ENCODE measurements at regions not wholly inside any gene's neighbourhood (a gene's known extent, or its start where the extent isn't known, plus 50 kb on each side); places are given as distances from the start of the nearest gene placed in this dataset.

- Histone ChIP-seq H3K36me3 (ENCODE audit: control insufficient read depth in 2 of 3, insufficient read depth in 3 of 3, low read length in 3 of 3) (no peaks in the 10 kb centered on the region), H3K9ac (ENCODE audit: low read length in 3 of 3) (no peak overlapping the region), H3K4me3 (ENCODE audit: low read length in 3 of 3) (no peak overlapping the region), H3K4me1 (ENCODE audit: control insufficient read depth in 2 of 3, insufficient read depth in 2 of 3, low read depth in 1 of 3, low read length in 3 of 3) (no peaks in the 10 kb centered on the region), H3K27ac (ENCODE audit: low read depth in 2 of 2, low read length in 2 of 2) (no peak overlapping the region), H3K27me3 (ENCODE audit: control insufficient read depth, insufficient read depth, low read length) (no peaks in the 10 kb centered on the region), H3K9me3 (ENCODE audit: control insufficient read depth in 2 of 3, insufficient read depth in 1 of 3, low read length in 3 of 3) (no peaks in the 10 kb centered on the region)
- DNase-seq = no peak
- no peak for FAIRE-seq
- intact Hi-C loops (cut with DNase I) = no loop called here
- no peak for TF ChIP-seq CTCF (IDR thresholded peaks at IDR 0.05; ENCODE audit: borderline replicate concordance, extremely low read depth, insufficient read depth)
Observed at GRCh38 chr1:172875892-172876291, 174.8 kb downstream of the TNFSF18 start.

GRCh38 chr1:172882385-172882784 lies 168.4 kb downstream of the TNFSF18 start:
- FAIRE-seq = no peak
- no peak overlapping the region for H3K27ac ChIP-seq (ENCODE audit: low read depth in 2 of 2, low read length in 2 of 2)
- H3K4me3 ChIP-seq (ENCODE audit: low read length in 3 of 3) = no peak overlapping the region
- no peak for TF ChIP-seq CTCF (IDR thresholded peaks at IDR 0.05; ENCODE audit: borderline replicate concordance, extremely low read depth, insufficient read depth)
- H3K9me3 ChIP-seq (ENCODE audit: control insufficient read depth in 2 of 3, insufficient read depth in 1 of 3, low read length in 3 of 3) = no peaks in the 10 kb centered on the region
- intact Hi-C loops (cut with DNase I) = no loop called here
- H3K4me1 ChIP-seq (ENCODE audit: control insufficient read depth in 2 of 3, insufficient read depth in 2 of 3, low read depth in 1 of 3, low read length in 3 of 3) = no peaks in the 10 kb centered on the region
- H3K27me3 ChIP-seq (ENCODE audit: control insufficient read depth, insufficient read depth, low read length) = no peaks in the 10 kb centered on the region
- no peak overlapping the region for H3K9ac ChIP-seq (ENCODE audit: low read length in 3 of 3)
- H3K36me3 ChIP-seq (ENCODE audit: control insufficient read depth in 2 of 3, insufficient read depth in 3 of 3, low read length in 3 of 3) = no peaks in the 10 kb centered on the region
- no peak for DNase-seq

GRCh38 chr1:172882791-172883386 lies 167.9 kb downstream of the TNFSF18 start:
- no peak for FAIRE-seq
- DNase-seq = no peak
- Histone ChIP-seq H3K36me3 (ENCODE audit: control insufficient read depth in 2 of 3, insufficient read depth in 3 of 3, low read length in 3 of 3) (no peaks in the 10 kb centered on the region), H3K27me3 (ENCODE audit: control insufficient read depth, insufficient read depth, low read length) (no peaks in the 10 kb centered on the region), H3K9me3 (ENCODE audit: control insufficient read depth in 2 of 3, insufficient read depth in 1 of 3, low read length in 3 of 3) (no peaks in the 10 kb centered on the region), H3K4me3 (ENCODE audit: low read length in 3 of 3) (no peak overlapping the region), H3K27ac (ENCODE audit: low read depth in 2 of 2, low read length in 2 of 2) (no peak overlapping the region), H3K4me1 (ENCODE audit: control insufficient read depth in 2 of 3, insufficient read depth in 2 of 3, low read depth in 1 of 3, low read length in 3 of 3) (no peaks in the 10 kb centered on the region), H3K9ac (ENCODE audit: low read length in 3 of 3) (no peak overlapping the region)
- intact Hi-C loops (cut with DNase I) = no loop called here
- TF ChIP-seq CTCF (IDR thresholded peaks at IDR 0.05; ENCODE audit: borderline replicate concordance, extremely low read depth, insufficient read depth) = no peak

GRCh38 chr1:172883387-172883791 lies 167.4 kb downstream of the TNFSF18 start:
- Histone ChIP-seq H3K4me3 (ENCODE audit: low read length in 3 of 3) (no peak overlapping the region), H3K36me3 (ENCODE audit: control insufficient read depth in 2 of 3, insufficient read depth in 3 of 3, low read length in 3 of 3) (no peaks in the 10 kb centered on the region), H3K9ac (ENCODE audit: low read length in 3 of 3) (no peak overlapping the region), H3K27ac (ENCODE audit: low read depth in 2 of 2, low read length in 2 of 2) (no peak overlapping the region), H3K27me3 (ENCODE audit: control insufficient read depth, insufficient read depth, low read length) (no peaks in the 10 kb centered on the region), H3K4me1 (ENCODE audit: control insufficient read depth in 2 of 3, insufficient read depth in 2 of 3, low read depth in 1 of 3, low read length in 3 of 3) (no peaks in the 10 kb centered on the region), H3K9me3 (ENCODE audit: control insufficient read depth in 2 of 3, insufficient read depth in 1 of 3, low read length in 3 of 3) (no peaks in the 10 kb centered on the region)
- FAIRE-seq (no peak), DNase-seq (no peak)
- TF ChIP-seq CTCF (IDR thresholded peaks at IDR 0.05; ENCODE audit: borderline replicate concordance, extremely low read depth, insufficient read depth) = no peak
- intact Hi-C loops (cut with DNase I) = no loop called here
